Stimulated activated naive CD8-positive, alpha-beta T cell treated with anti-CD3 and anti-CD28 coated beads, Interleukin-15, Interleukin-2, amounts not matched to agents 100 U/mL and 50 U/mL, for 24 hours (primary cell): ENCODE measurements at regions not wholly inside any gene's neighbourhood (a gene's known extent, or its start where the extent isn't known, plus 50 kb on each side); places are given as distances from the start of the nearest gene placed in this dataset.
"Not testable (repeated sequence)": the region's sequence is repeated elsewhere in the genome, so short reads cannot be mapped to it uniquely, and the experiment has no call there.

Experiments
- ATAC-seq: fragments of 150-1000 bp; cut with Tn5 transposase; one replicate; pipeline ENCODE4 v1.10.0; 2021
- DNase-seq: peaks from one replicate; pipeline ENCODE4 v3.0.0; 2021

GRCh38 chr7:113230691-113231090 lies 112.3 kb upstream of the SMIM30 start:
- no peak for DNase-seq

DNA sequence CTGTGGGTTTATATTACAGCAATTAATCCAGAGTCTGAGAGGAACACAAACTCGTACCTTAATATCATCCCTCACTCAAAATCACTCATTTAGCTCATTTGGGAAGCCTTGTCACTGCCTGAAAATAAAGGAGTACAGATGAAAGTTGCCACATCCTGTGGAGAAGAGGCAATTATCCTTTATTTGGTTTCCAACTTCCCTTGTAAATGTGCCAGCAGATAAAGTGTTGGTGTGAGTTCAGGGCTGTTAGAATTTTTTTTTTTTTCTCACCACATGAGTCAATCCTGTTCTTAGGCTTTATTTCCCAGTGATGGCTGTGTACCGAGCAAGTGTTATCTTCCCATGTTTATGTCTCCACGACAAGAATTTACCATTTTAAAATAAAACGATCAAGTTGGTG lies 99.0 kb upstream of the SMIM30 start:
- no peak for DNase-seq
- ATAC-seq: no peak

More at GRCh38 chr7:113230691-113231090, 112.3 kb upstream of the SMIM30 start:
- ATAC-seq: no peak

DNA sequence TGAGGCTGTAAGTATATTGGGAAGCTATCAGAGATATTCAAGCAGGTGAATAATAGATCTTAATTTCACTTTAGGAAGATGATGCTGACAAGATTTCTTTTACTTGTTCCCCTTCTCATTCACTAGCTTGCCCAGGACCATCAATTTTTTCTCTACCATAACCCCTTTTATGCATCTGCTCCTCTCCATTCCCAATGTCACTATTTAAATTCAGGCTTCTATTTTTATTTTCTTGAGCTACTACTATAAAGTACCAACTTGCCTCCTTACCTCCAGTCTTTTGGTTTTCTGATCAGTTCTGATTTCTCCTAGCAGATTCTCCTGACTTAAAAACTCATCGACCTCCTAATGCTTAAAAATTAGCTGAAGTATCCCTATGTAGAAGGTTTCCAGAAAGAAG lies 97.7 kb upstream of the SMIM30 start:
- ATAC-seq: no peak
- no peak for DNase-seq

- DNase-seq (no peak), ATAC-seq (no peak)
Measured at GRCh38 chr7:113209449-113210203, 91.3 kb upstream of the SMIM30 start.

- ATAC-seq (no peak), DNase-seq (no peak)
Measured at GRCh38 chr7:113207931-113208330, 89.6 kb upstream of the SMIM30 start.

DNA sequence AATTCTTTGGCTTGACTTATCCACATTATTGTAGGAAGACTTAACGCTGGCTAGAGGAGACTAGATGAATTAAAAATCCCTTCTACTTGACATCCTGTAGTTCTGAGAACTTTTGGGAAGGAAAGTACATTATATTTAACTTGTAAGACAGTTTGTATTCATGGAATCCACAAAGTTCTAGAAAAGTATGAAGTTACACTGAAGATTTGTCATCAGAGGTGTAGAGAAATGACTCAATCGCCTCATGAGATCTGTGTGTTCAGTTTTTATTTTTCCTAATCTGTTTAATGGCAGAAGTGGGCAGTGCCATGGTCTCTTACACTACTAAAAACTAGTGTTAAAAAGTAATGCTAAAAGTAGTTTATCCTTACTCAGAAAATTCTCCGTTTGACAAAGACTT lies 89.1 kb upstream of the SMIM30 start:
- ATAC-seq (no peak), DNase-seq (no peak)

DNA sequence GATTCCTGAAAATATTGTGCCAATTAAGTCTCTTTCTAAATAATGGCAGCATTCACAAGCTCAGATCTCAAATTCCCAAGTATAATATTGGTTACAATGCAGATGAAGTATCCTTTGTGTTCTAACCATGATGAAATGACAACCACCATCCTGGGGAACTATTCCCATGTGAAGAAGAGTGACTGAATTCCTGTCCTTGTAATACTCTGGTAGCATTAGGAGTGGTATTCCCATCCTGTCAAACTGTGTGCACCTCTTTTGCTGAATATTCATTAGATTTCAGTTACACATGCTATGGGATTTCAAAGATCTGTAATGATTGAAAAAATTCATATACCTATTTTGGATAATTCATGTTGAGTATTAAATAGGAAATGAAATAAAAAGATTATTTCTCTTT lies 86.1 kb upstream of the SMIM30 start:
- ATAC-seq (no peak), DNase-seq (no peak)

- ATAC-seq (no peak), DNase-seq (no peak)
Measured at GRCh38 chr7:113202284-113202683, 83.9 kb upstream of the SMIM30 start.

DNA sequence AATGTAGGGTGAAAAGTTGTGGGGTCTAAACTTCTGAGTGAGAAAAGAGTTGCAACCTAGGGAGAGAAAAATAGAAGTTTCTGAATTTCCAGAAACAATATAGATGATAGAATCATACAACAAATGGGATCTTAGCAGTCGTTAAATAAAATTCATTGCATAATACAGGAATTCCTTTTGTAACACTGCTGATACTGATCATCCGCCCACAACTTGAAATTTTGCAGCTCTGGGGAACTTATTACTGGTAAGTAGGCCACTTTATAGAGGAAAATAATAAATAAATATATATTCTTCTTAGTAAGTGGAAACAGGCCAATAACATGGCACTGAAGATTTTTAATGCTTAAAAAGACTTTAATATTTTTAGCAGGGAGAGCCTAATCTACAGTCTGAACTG lies 81.9 kb upstream of the SMIM30 start:
- no peak for ATAC-seq
- DNase-seq: no peak

GRCh38 chr7:113199841-113200240 lies 81.5 kb upstream of the SMIM30 start:
- ATAC-seq: no peak
- DNase-seq: no peak

DNA sequence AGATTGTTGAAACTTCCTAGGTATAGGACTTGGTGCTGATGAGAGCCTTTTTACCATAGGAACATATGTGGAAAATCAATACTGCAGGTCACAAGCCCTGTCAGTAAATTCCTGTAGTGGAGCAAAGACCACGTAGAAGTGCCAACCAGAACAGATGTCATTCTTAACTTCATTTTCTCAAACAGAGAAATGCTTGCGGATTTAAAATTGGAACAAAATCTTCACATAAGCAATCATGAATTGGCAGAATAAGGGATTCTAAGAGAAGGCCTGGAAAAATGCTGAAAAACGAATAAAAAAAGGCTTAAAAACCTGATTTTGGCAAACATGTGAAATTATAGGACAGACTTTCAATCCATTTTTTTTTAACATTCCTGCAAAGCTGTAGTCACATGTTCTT lies 80.8 kb upstream of the SMIM30 start:
- no peak for DNase-seq
- no peak for ATAC-seq

DNA sequence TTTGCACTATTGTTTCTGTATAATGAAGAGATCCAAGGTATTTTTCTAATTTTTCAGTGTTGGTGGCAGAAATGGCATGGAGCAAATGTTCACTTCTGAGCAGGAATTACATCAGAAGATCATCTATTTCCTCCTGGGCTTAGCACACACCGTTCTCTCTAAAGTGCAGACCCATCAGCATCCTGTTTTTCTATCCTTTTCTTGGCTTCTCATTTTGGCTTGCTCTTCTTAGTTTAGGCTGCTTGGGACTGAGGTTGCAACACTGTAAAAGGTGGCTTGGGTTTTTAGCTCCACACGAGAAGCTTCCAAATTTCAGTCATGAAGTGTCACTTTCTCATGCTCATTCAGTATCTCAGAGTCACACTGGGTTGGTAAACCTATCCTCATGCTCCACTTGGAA lies 79.9 kb upstream of the SMIM30 start:
- DNase-seq (no peak), ATAC-seq (no peak)

DNA sequence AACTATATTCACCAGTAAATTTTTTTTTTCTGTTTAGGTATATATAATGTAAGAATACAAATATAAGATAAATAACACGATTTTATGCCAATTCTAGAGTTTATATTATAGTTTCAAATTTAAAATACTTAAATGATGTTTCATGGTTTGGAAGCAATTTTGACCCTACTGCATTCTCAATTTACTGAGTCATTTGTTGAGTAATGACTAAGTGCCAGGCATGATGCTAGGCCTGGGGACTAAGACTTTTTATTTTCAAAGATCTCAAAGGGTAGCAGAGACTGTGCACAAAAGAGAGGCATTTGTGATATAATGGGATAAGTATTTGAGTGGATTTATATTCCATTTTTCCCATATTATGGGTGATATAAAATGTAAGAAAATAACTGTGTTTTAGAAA lies 78.9 kb upstream of the SMIM30 start:
- no peak for DNase-seq
- ATAC-seq: no peak

- DNase-seq (no peak), ATAC-seq (no peak)
Measured at GRCh38 chr7:113188396-113188795, 70.0 kb upstream of the SMIM30 start.

DNA sequence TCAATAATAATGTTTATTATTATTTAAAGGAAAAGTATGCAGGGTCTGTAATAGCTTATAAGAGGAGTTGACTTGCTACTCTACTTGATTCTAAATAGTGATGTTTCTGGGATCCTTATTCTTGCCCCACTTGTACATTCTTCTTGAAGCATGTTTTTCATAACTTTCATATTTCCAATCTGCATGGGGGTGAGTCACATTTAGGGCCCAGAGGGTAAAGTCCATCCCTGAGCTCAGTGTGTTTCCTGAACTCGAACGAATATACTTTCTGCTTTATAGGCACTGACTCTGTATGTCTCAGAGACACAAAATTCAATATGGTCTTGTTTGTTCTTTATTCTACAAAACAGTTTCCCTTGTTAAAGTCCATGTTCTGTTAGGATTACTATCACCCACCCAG lies 61.0 kb upstream of the SMIM30 start:
- no peak for ATAC-seq
- DNase-seq: no peak

GRCh38 chr7:113176836-113177235 lies 58.5 kb upstream of the SMIM30 start:
- ATAC-seq (no peak), DNase-seq (no peak)

- not testable (repeated sequence) for DNase-seq, ATAC-seq
Measured at GRCh38 chr7:113176180-113176579, 57.8 kb upstream of the SMIM30 start.

GRCh38 chr7:113175525-113176104 lies 57.3 kb upstream of the SMIM30 start:
- no peak for ATAC-seq
- no peak for DNase-seq

GRCh38 chr7:113172726-113173125 lies 54.4 kb upstream of the SMIM30 start:
- no peak for ATAC-seq
- DNase-seq: no peak

GRCh38 chr7:113170591-113170990 lies 52.2 kb upstream of the SMIM30 start:
- no peak for DNase-seq
- no peak for ATAC-seq
